ENCODE measurements at regions not wholly inside any gene's neighbourhood (a gene's known extent, or its start where the extent isn't known, plus 50 kb on each side); places are given as distances from the start of the nearest gene placed in this dataset.

DNA sequence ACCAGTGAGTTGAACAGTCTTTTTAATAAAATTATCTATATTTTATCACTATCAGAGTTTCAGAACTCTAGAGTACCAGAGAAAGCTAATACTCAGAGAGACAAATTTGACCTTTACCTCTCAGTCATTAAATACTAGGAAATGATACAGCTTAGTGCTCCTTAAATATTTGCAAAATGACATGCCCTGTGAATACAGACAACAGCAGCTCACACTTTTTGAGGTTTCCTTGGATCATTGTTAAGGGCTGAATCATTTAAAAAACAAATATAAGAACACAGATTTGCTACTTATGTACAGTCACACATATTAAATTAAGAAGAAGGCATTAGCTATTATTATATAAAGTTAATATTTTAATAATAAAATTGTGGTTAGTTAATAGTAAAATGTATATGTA lies 1158.7 kb upstream of the EYS start:
- DNase-seq = no peak
- Histone ChIP-seq H3K4me2 (ENCODE audit: insufficient read depth, low read length) (no peak overlapping the region), H3K27me3 (ENCODE audit: insufficient read depth, low read length, poor library complexity) (no peaks in the 10 kb centered on the region), H3K4me3 (ENCODE audit: low read depth in 1 of 2, low read length in 2 of 2) (no peak overlapping the region), H2AFZ (ENCODE audit: low read depth, low read length) (no peak overlapping the region), H3K9me3 (ENCODE audit: insufficient read depth, low read length, severe bottlenecking) (no peaks in the 10 kb centered on the region), H3K27ac (ENCODE audit: low read length) (no peak overlapping the region), H3K79me2 (ENCODE audit: insufficient read depth, low read length) (no peaks in the 10 kb centered on the region), H4K20me1 (ENCODE audit: insufficient read depth, low read length) (no peaks in the 10 kb centered on the region), H3K36me3 (ENCODE audit: insufficient read depth, low read length) (no peaks in the 10 kb centered on the region), H3K9ac (ENCODE audit: low read depth, low read length) (no peak overlapping the region), H3K4me1 (ENCODE audit: insufficient read depth, low read length) (no peaks in the 10 kb centered on the region)
- ATAC-seq (ENCODE audit: insufficient read depth, low read depth) = no peak
- TF ChIP-seq EZH2 (IDR thresholded peaks at IDR 0.05; ENCODE audit: borderline replicate concordance, low read depth, low read length, severe bottlenecking) = no peak
- TF ChIP-seq, protein P1, sequence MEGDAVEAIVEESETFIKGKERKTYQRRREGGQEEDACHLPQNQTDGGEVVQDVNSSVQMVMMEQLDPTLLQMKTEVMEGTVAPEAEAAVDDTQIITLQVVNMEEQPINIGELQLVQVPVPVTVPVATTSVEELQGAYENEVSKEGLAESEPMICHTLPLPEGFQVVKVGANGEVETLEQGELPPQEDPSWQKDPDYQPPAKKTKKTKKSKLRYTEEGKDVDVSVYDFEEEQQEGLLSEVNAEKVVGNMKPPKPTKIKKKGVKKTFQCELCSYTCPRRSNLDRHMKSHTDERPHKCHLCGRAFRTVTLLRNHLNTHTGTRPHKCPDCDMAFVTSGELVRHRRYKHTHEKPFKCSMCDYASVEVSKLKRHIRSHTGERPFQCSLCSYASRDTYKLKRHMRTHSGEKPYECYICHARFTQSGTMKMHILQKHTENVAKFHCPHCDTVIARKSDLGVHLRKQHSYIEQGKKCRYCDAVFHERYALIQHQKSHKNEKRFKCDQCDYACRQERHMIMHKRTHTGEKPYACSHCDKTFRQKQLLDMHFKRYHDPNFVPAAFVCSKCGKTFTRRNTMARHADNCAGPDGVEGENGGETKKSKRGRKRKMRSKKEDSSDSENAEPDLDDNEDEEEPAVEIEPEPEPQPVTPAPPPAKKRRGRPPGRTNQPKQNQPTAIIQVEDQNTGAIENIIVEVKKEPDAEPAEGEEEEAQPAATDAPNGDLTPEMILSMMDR (IDR thresholded peaks at IDR 0.05; ENCODE audit: borderline replicate concordance, extremely low read depth, low read length, poor library complexity, severe bottlenecking) = no peak

DNA sequence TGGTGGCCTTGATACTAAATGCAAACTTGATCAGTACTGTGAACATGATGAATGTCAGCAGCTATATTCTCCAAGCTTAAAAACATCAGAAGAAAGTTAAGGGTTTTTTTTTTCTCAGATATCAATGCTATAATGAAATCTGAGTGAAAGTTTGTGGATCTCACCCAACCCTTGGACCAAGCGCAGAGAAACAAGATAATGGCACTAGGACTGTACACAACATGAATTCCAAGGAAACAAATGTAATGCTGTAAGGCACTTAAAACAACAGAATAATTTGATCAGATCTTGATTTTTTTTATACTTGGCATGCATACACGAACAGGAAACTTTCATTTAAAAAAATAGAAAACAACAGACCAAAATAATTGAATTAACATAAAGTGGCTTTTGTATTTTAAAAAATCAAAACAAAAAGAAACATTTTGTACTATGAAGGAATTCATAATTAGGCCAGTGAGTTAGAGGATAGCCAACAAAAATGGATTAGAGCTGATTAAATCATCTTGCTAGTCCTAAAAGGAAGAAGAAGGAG lies 1154.0 kb upstream of the EYS start:
- Histone ChIP-seq H3K27me3 (ENCODE audit: insufficient read depth, low read length, poor library complexity) (no peaks in the 10 kb centered on the region), H3K4me2 (ENCODE audit: insufficient read depth, low read length) (no peak overlapping the region), H4K20me1 (ENCODE audit: insufficient read depth, low read length) (no peaks in the 10 kb centered on the region), H3K9me3 (ENCODE audit: insufficient read depth, low read length, severe bottlenecking) (no peaks in the 10 kb centered on the region), H3K36me3 (ENCODE audit: insufficient read depth, low read length) (no peaks in the 10 kb centered on the region), H3K9ac (ENCODE audit: low read depth, low read length) (no peak overlapping the region), H3K79me2 (ENCODE audit: insufficient read depth, low read length) (no peaks in the 10 kb centered on the region), H3K4me3 (ENCODE audit: low read depth in 1 of 2, low read length in 2 of 2) (no peak overlapping the region), H2AFZ (ENCODE audit: low read depth, low read length) (no peak overlapping the region), H3K27ac (ENCODE audit: low read length) (no peak overlapping the region), H3K4me1 (ENCODE audit: insufficient read depth, low read length) (no peaks in the 10 kb centered on the region)
- TF ChIP-seq, protein P1 (IDR thresholded peaks at IDR 0.05; ENCODE audit: borderline replicate concordance, extremely low read depth, low read length, poor library complexity, severe bottlenecking) = no peak
- no peak for TF ChIP-seq EZH2 (IDR thresholded peaks at IDR 0.05; ENCODE audit: borderline replicate concordance, low read depth, low read length, severe bottlenecking)
- ATAC-seq (ENCODE audit: insufficient read depth, low read depth) (no peak), DNase-seq (no peak)

DNA sequence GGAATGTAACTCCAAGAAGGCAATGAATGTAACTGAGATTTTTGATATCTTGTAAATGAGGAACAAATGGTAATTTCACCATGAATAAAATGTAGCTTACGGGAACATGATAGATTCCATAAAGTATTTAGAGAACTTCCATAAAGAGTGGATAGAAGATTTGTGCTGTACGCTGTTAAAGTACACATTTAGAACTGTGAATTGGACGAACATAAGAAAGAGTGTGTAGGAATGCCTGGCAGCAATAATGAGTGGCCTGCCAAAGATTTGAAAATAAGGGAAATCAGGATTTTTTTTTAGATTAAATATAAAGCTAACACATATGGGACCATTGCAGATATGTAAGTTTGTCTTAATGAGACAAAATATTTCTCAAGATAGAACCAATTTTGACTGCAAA lies 1153.3 kb upstream of the EYS start:
- Histone ChIP-seq H2AFZ (ENCODE audit: low read depth, low read length) (no peak overlapping the region), H3K9ac (ENCODE audit: low read depth, low read length) (no peak overlapping the region), H3K4me3 (ENCODE audit: low read depth in 1 of 2, low read length in 2 of 2) (no peak overlapping the region), H3K4me1 (ENCODE audit: insufficient read depth, low read length) (no peaks in the 10 kb centered on the region), H3K79me2 (ENCODE audit: insufficient read depth, low read length) (no peaks in the 10 kb centered on the region), H3K27me3 (ENCODE audit: insufficient read depth, low read length, poor library complexity) (no peaks in the 10 kb centered on the region), H3K4me2 (ENCODE audit: insufficient read depth, low read length) (no peak overlapping the region), H3K9me3 (ENCODE audit: insufficient read depth, low read length, severe bottlenecking) (no peaks in the 10 kb centered on the region), H3K27ac (ENCODE audit: low read length) (no peak overlapping the region), H4K20me1 (ENCODE audit: insufficient read depth, low read length) (no peaks in the 10 kb centered on the region), H3K36me3 (ENCODE audit: insufficient read depth, low read length) (no peaks in the 10 kb centered on the region)
- DNase-seq = no peak
- no peak for TF ChIP-seq EZH2 (IDR thresholded peaks at IDR 0.05; ENCODE audit: borderline replicate concordance, low read depth, low read length, severe bottlenecking)
- TF ChIP-seq, protein P1 (IDR thresholded peaks at IDR 0.05; ENCODE audit: borderline replicate concordance, extremely low read depth, low read length, poor library complexity, severe bottlenecking) = no peak
- ATAC-seq (ENCODE audit: insufficient read depth, low read depth) = no peak

DNA sequence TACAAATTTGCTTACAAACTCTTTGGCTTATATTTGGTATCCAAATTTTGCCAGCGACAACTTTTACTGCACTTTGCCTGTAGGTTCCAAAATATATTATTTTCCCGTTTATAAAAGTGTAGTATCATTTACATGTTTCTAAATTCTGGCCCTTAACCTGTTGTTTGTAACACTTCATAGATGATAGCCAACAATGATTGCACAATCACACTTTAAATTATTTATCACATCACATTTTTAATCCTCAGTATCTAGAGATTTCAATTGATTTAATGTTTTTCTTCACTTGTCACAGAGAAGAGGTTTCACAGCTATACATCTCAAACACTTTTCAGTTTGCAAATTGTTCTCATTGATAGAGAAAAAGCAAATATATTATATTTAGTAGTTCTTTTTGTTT lies 1151.2 kb upstream of the EYS start:
- Histone ChIP-seq H2AFZ (ENCODE audit: low read depth, low read length) (no peak overlapping the region), H3K4me3 (ENCODE audit: low read depth in 1 of 2, low read length in 2 of 2) (no peak overlapping the region), H3K79me2 (ENCODE audit: insufficient read depth, low read length) (no peaks in the 10 kb centered on the region), H3K27me3 (ENCODE audit: insufficient read depth, low read length, poor library complexity) (no peaks in the 10 kb centered on the region), H4K20me1 (ENCODE audit: insufficient read depth, low read length) (no peaks in the 10 kb centered on the region), H3K27ac (ENCODE audit: low read length) (no peak overlapping the region), H3K4me1 (ENCODE audit: insufficient read depth, low read length) (no peaks in the 10 kb centered on the region), H3K9me3 (ENCODE audit: insufficient read depth, low read length, severe bottlenecking) (no peaks in the 10 kb centered on the region), H3K9ac (ENCODE audit: low read depth, low read length) (no peak overlapping the region), H3K4me2 (ENCODE audit: insufficient read depth, low read length) (no peak overlapping the region), H3K36me3 (ENCODE audit: insufficient read depth, low read length) (no peaks in the 10 kb centered on the region)
- DNase-seq (no peak), ATAC-seq (ENCODE audit: insufficient read depth, low read depth) (no peak)
- no peak for TF ChIP-seq EZH2 (IDR thresholded peaks at IDR 0.05; ENCODE audit: borderline replicate concordance, low read depth, low read length, severe bottlenecking)
- TF ChIP-seq, protein P1 (IDR thresholded peaks at IDR 0.05; ENCODE audit: borderline replicate concordance, extremely low read depth, low read length, poor library complexity, severe bottlenecking) = no peak
